ENCODE measurements at regions not wholly inside any gene's neighbourhood (a gene's known extent, or its start where the extent isn't known, plus 50 kb on each side); places are given as distances from the start of the nearest gene placed in this dataset.

DNA sequence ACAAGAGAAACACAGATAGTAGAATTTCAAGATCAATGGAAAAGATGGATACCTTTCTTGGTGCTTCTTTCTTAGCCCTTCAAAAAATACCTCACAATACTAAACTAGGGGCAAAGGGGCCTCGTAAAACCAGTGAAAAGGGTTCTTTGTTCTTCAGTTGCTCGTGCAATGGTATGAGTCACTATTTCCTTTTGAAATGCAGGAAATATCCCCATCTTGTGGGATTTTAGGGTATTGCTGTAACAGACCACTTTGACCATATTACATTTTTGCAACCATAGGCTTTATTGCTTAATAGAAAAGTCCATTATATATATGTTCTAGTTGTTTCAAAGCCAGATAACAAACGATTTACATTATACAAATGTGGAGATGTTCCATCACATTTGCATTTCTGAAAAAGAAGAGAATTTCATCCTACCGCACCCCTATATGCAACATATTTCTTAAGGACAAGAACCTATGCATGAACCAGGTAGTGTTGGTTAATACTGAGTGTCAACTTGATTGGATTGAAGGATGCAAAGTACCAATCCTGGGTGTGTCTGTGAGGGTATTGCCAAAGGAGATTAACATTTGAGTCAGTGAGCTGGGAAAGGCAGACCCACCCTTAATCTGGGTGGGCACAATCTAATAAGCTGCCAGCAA lies 88.6 kb upstream of the PKN2 start:
- TF ChIP-seq, protein P1, sequence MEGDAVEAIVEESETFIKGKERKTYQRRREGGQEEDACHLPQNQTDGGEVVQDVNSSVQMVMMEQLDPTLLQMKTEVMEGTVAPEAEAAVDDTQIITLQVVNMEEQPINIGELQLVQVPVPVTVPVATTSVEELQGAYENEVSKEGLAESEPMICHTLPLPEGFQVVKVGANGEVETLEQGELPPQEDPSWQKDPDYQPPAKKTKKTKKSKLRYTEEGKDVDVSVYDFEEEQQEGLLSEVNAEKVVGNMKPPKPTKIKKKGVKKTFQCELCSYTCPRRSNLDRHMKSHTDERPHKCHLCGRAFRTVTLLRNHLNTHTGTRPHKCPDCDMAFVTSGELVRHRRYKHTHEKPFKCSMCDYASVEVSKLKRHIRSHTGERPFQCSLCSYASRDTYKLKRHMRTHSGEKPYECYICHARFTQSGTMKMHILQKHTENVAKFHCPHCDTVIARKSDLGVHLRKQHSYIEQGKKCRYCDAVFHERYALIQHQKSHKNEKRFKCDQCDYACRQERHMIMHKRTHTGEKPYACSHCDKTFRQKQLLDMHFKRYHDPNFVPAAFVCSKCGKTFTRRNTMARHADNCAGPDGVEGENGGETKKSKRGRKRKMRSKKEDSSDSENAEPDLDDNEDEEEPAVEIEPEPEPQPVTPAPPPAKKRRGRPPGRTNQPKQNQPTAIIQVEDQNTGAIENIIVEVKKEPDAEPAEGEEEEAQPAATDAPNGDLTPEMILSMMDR (IDR thresholded peaks at IDR 0.05): peak in 5 of 6 experiments; percentile 10 to 58 (median 23)
- no peak for TF ChIP-seq POLR2A (IDR thresholded peaks at IDR 0.05)
